Stimulated activated CD4-positive, alpha-beta T cell treated with anti-CD3 and anti-CD28 coated beads, Interleukin-1b, Interleukin-23, amount 100 ng/mL, for 4 hours (primary cell): ENCODE measurements at regions not wholly inside any gene's neighbourhood (a gene's known extent, or its start where the extent isn't known, plus 50 kb on each side); places are given as distances from the start of the nearest gene placed in this dataset.
"Not testable (repeated sequence)": the region's sequence is repeated elsewhere in the genome, so short reads cannot be mapped to it uniquely, and the experiment has no call there.

Experiments
- DNase-seq, 2 donors: peaks; one replicate each; pipeline ENCODE4 v3.0.0-alpha.2; 2020; ENCODE audit warnings: low read depth in 2 of 2

DNA sequence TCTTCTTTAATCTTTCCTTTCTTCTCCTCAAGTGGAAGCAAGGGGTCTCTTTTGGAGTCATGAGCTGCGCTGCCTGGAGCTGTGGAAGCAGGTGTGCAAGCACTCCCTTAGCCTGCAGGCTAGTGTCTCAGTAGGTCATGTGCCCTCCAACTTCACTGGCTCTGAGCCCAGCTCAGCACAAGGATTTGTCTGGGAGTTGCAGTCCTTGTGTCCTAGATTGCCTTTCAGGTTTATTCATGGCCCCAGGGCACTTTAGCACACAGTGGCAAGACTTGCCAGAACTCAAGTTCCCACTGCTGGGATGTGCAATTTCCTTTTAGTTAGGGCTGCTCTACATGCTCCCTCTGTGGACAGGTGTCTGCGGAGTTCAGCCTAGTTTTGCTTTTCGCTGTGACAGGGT, 211.7 kb downstream of the LIG4 start:
- DNase-seq = no peak

DNA sequence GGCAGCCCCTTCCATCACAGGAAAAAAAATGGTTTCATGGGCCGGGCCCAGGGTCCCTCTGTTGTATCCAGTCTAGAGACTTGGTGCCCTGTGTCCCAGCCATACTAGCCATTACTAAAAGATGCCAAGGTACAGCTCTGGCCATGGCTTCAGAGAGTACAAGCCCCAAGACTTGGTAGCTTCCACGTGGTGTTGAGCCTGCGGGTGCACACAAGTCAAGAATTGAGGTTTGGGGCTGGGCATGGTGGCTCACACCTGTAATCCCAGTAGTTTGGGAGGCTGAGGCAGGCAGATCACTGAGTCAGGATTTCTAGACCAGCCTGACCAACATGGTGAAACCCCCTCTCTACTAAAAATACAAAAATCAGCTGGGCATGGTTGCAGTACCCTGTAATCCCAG, 214.3 kb downstream of the LIG4 start:
- no peak for DNase-seq

DNA sequence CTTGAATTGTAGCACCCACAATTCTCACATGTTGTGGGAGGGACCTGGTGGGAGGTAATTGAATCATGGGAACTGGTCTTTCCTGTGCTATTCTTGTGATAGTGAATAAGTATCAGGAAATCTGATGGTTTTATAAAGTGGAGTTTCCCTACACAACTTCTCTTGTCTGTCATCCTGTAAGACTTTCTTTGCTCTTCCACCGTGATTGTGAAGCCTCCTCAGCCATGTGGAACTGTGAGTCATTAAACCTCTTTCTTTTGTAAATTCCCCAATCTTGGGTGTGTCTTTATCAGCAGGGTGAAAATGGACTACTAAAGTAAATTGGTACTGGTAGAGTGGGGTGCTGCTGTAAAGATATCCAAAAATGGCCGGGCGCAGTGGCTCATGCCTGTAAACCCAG, 215.6 kb downstream of the LIG4 start:
- no peak for DNase-seq

DNA sequence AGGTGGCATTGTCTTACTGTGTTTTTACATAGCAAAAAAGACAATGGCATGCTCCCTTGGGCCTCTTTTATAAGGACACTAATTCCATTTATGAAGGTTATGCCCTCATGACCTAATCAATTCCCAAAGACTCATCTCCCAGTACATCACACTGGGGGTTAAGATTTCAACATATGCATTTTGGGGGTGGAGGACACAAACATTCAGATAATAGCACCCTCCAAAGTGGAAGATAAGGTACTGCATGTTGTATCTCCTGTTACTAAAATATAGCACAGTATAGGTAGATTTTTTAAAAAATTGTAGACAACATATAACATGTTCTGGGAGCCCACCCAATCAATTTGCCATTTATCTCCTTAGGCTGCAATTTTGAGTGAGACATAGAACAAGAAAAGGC, 221.2 kb downstream of the LIG4 start:
- DNase-seq = no peak

DNA sequence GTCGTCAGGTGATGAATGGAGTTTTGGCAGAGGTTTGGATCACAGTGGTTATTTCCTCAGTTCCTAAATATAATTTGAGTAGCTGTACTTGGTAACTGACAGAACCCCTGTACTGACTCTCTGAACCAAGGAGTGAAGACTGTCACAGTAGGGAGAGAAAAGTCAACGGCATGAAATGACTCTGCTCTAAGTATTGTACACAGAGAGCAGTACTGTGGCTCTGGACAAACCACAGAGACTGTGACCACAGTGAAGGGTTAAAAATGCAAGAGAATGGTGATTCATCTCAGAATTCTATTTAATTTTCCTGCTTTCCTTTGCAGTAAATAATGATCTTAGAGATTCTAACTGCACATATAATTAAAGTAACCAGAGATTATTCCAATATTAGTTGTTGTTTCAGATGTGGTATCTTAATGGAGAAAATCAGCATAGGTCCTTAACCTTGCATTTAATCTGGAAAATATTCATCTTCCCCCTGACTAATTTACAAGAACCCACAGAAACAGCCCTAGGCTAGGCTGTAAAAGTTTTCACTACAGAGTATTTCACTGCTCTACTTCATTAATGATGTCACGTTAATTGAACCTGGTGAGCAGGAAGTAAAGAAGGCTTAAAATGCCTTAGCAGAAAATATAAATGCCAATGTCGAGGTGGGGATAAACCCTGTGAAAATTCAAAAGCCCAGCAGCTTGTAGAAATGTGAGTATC, 221.9 kb downstream of the LIG4 start:
- DNase-seq = no peak

DNA sequence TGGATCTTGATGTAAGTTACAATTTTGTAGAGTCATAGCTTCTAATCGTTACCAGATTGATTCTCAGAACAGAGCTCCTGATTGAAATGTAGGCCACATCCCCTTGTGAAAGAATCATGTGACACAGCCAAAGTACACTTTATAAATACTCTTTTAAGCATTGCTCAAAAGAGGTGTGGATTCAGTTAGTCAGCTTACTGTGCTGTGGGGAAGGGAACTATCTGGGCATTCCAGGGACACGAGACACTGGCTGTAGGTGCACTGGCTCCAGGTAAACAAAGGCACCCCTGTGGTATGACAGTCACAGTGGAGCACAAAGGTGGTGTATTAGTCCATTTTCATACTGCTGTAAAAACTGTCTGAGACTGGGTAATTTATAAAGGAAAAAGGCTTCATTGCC, 222.8 kb downstream of the LIG4 start:
- DNase-seq = no peak

DNA sequence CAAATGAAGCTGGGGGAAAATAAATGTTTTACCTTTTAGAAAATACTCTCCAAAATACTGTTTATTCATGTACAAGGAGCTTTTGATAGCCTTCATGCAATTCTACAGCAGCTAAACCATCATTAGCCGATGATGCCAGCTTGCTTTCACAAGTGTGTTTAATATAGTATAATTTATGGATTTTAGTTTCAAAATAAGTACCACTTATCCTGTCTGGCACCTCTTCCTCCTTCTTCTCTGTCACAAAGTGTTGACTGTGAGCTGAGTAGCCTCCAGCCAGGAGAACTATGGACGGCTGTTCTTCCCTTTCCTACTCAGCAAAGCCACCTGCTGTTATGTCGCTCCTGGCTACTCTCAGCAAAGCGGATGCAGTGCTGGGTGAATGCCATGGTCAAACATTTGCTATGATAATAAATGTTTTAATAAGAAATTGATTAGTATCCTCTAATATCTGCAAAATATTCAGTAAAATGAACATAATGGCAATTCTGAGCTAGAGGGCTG, 238.2 kb downstream of the LIG4 start:
- no peak for DNase-seq

DNA sequence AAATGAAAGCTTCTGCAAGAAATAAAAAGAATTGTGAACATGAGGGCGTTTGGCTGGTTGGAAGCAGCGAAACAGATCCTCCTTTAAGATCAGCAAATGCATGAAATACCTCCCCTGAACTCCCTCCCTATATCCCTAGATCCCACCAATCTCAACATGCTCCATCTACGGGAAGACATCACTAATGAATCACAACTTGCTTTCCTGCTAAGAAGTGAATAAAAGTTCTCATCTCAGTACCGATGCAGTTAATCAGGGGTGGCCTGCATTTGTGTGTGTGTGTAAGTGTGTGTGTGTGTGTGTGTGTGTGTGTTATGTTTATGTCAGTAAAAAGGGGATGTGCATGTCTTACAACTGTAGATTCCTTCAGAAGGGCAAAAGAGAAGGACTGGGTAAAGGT, 238.7 kb downstream of the LIG4 start:
- DNase-seq = no peak

DNA sequence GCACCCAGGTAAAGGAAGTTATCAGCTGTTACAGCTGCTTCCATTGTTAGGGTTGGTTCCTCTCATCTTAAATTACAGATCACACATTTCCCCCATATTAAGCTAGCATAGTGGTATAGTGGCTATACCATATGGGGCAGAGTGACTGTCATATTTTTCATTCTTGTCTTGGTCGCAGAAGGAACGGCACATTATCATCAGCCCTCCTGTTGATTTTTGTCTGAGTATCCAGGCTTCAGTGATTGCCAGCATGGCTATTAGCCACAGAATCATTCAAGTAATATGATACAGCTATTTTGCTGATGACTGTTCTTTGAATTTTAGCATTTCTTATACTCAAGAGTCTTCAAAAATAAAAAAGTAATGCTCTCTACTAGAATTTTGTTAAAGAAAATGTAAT, 240.9 kb downstream of the LIG4 start:
- DNase-seq = no peak

DNA sequence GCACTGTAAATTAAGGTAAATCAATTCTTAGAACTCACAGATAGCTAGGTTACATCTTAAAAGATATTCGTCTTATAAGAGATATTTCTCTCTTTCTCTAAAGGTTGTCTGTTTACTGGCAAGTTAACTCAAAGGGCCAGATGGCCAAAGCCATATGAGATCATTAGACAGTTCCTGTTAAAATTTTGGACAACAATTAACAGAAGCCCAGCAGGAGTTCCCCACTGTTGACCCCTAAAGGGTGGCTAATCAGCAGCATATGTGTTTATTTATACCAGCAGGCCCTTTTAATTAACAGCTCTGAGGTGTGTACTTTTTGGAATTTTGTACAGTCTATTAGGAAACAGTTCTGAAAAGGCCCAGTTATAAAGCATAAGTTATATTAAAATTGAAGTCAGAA, 245.8 kb downstream of the LIG4 start:
- DNase-seq = no peak

DNA sequence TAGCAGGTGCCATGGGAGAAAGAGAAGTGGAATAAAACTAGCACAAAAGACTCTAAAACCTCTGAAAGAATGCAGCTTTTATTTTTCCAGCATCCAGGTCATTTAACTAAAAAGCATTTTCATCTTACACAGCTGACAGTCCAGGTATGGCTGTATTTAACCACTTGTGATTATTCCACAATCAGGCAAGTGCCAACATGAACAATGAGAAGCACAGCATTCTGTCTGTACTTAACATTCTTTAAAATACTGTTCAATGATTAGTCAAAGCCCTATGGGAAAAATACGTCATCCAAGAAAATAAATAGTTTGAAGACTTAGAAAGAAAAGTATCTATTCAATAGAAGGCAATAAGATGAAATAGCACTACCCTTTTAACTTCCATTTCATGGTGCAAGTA, 246.9 kb downstream of the LIG4 start:
- DNase-seq = no peak

DNA sequence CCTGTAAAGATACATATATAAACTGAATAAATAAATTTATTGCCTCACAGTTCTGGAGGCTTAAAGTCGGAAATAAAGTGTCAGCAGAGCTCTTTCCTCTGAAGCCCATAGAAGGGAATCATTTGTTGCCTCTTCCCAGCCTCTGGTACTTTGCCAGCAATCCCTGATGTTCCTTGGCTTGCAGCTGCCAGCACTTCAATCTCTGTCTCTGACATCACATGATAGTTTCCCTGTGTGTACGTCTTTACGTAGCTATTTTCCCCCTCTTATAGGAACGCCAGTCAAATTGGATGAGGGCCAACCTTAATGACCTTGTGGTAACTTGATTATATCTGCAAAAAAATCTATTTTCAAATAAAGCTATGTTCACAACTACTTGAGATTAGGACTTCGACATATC, 250.9 kb downstream of the LIG4 start:
- DNase-seq = no peak

DNA sequence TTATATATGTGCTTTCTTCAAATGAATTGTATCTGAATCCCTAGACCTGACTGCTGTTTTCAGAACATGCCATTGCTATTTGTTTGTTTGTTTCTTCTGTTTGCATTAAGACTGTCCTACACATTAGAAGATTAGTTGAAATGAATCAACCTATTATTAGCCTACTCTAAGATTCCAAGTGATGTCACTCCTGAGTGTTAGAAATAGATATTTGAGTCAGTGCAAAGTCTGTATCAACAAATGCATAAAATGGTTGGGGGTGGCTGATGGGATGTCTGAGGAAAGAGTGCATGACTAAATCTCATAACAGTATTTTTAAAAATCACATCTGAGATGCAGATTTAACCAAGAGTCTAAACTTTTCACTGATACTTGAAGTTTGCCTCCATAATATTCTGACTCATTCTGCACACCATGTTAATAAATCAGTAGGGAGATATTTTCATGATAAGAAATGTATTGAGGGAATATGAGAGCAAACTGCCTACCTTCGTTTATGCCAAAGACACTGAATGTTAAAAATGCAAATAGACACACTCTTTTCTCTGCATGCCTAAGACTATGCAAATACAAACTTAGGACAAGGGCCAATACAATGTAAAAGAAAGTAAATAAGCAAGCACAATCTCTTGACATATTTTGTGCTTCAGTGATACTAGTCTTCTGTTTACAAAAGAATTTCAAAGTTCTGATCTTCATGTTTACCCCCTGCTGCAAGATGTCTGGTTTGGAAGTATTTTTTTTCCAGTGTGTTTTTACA, 253.3 kb downstream of the LIG4 start:
- DNase-seq = no peak

DNA sequence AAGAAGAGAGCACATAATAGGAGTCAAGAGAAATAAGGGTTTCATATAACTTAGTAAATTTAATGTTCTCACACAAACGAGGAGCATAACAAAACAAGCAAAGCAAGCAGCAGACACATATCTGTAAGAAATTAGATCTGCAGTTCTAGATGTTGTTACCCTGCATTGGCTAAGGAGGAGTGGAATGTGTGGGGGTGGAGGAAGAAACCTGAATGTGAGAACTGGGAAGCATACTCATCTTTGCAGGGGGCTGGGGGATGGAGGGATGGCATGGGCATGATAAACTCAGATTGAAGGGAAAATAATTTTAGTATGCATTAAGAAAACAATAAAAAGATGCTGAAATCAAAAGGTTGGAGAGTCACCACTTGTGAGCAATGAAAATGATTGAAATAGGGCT, 255.0 kb downstream of the LIG4 start:
- DNase-seq = no peak

DNA sequence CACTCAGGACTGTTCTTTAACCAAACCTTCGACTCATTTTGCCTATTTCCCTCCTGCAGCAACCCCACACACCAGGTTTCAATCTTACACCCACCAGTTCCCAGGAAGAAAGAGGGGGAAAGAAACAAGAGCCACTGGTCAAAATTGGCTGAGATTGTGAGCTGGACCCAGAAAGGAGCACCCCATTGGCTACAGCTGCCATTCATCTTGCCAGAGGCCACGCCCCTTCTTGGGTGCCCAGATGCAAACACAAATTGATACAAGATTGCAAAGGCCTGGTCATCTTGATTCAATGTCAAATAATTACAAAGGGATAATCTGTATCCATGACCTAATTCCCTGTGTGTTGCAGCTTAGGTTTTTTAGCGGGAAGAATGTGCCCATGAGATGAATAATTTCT, 258.4 kb downstream of the LIG4 start:
- no peak for DNase-seq

DNA sequence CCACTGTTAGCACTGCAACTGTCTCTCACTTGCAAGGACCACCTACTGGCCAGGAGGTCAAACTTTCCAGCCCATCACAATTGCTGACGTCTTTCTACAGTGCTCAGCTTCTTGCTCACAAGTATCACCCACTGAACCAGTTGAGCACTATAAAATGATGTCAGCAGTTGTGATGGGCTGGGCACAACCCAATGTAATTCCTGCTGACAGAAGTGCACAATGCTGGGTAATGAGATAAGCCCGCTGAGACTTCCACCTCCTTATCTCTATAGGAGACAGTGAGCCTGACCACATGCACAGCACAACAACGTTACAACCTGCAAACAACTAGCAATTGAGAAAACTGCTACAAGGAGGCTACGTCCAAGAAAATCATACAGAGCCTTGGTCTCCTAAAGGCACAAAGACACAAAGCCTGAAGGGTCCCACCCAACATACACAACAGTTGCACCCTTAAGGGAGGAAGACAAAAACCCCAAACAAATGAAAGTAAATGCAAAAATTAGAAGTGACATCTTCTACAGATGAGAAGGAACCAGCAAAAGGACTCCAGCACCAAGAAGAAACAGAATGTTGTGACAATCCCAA, 273.2 kb downstream of the LIG4 start:
- no peak for DNase-seq

DNA sequence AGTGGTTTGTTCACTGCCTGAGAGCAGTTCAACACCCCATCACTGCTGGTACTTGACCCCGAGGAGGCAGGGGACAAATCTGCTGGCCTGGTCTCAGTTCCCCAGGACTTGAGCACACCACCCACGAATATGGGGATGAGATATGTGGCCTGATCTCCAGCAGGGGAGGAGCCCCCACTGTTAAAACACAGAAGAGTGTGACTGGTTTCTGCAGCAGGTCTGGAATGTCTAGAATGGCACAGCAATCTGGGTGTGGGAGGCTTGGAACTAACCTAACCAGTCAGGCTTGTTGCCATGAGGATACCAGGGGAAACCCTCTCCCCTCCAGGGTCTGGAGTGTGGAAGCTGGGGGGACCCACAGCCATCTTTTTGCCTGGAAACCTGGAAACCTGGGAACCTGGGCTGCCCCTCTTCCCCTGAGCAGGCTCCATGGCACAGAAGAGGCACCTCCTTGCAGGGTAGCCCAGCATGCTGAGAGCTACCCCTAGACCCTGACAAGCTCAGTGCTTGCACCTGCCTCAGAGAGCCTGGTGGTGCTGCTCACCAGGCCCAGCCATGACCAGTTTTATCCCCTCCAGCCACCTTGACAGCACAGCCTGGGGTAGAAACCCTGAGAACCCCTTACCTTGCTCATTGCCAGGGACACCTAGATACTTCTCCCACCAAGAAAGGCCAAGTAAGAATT, 273.8 kb downstream of the LIG4 start:
- no peak for DNase-seq

DNA sequence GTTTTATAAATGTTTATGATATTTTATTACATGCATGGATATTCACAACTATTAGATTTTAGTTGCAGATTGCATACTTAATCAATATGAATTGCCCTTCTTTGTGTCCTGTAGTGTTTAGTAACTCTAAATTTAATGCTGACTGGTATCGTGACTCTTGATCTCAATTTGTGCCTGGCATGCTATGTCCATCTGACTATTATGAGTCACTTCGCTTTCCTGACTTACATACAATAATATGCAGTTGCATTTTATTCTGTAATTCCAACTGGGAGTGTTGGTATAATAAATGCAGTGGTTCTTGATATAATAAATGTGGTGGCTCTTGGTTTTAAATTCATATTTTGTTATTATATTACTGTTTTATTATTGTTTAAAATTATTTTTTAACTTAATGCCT, 277.5 kb downstream of the LIG4 start:
- no peak for DNase-seq

DNA sequence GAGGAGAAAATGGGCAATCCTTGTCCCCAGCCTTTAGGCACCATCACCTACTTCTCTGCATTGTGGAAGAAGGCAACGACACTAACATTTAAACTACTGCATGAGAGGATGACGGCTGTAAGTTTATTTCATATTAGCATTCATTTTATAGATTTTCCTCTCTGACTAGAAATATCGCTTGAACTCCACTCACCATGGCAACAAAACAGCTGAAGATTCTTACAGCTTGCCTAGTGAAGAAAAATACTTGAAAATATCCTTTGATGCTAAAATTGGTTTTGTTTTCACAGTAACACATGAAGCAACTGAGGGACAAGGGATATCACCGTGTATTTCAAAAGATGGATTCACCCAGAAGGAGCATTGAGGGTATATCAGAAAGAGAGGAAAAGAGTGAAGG, 284.3 kb downstream of the LIG4 start:
- no peak for DNase-seq

DNA sequence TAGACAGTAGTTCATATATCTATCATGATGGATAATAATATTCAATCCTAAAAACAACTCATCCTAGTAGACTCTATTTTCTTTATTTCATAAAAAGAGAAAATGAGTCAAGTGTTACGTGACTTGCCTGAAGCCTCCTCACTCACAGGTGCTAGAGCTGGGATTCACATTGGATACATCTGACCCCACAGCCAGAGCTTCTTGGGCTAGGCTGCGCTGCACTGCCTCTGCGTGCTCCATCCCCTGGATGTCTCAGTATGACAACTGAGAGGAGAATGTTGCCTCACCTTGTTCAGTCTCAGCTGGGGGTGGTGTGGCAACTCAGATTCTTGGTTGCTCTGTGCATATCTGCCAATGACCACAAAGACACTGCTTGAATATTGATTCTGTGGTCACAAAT, 286.6 kb downstream of the LIG4 start:
- no peak for DNase-seq

DNA sequence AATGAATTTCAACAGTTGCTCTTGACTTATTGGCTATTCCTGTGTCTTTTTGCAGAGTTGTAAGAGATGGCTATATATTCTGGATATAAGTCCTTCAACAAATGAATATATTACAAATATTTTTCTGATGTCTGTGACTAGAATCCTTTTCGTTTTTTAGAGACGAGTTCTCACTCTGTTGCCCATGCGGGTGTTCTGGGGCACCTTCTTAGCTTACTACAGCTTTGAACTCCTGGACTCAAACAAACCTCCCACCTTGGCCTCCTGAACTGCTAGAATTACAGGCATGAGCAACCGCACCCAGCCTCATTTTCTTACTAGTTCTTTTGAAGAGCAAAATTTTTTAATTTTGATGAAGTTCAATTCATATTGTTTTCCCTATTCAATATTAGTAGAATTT, 287.8 kb downstream of the LIG4 start:
- DNase-seq = no peak

DNA sequence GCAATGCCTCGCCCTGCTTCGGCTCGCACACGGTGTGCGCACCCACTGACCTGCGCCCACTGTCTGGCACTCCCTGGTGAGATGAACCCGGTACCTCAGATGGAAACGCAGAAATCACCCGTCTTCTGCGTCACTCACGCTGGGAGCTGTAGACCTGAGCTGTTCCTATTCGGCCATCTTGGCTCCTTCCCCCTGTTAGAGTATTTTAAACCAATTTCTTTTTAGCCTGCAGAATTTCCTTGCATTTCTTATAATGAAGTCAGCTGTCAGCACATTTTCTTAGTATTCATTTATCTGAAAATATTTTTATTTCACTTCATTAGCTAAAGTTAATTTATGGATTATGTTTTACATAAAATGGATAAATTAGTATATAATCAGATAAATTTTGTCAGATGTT, 288.8 kb downstream of the LIG4 start:
- not testable (repeated sequence) for DNase-seq

DNA sequence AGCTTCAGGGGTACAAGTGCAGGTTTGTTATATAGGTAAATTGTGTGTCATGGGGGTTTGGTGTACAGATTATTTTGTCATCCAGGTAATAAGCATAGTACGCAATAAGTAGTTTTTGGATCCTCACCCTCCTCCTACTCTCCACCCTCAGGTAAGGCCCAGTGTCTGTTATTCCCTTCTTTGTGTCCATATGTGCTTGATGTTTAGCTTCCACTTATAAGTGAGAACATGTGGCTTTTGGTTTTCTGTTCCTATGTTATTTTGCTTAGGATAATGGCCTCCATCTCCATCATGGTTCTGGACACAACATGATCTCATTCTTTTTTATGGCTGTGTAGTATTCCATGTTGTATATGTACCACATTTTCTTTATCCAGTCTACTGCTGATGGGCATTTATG, 298.4 kb downstream of the LIG4 start:
- DNase-seq = not testable (repeated sequence)
